ENCODE measurements at regions not wholly inside any gene's neighbourhood (a gene's known extent, or its start where the extent isn't known, plus 50 kb on each side); places are given as distances from the start of the nearest gene placed in this dataset.

- Histone ChIP-seq H3K36me3 (no peaks in the 10 kb centered on the region), H3K9me3 (no peaks in the 10 kb centered on the region), H3K27ac (no peak overlapping the region), H3K4me3 (no peak overlapping the region), H3K27me3 (no peaks in the 10 kb centered on the region), H3K4me1 (no peaks in the 10 kb centered on the region)
- intact Hi-C loops (cut with DNase I; ENCODE audit: low total_unique reads), result no loop called here
- peak in 1 of 2 donors; percentile 7 for DNase-seq
- WGBS, 5 donors, result 11 to 15% (median 14%) methylated on average over 7 of the region's 7 CpGs
- no peak for TF ChIP-seq CTCF (IDR thresholded peaks at IDR 0.05)
- no peak for TF ChIP-seq POLR2AphosphoS5 (IDR thresholded peaks at IDR 0.05)
- TF ChIP-seq POLR2A (IDR thresholded peaks at IDR 0.05), result no peak
- TF ChIP-seq EP300 (IDR thresholded peaks at IDR 0.05), result no peak
Observed at GRCh38 chr5:25713259-25713658, 1068.5 kb upstream of the CDH10 start.

- no peaks in the 10 kb centered on the region for H3K27me3 ChIP-seq
- no peaks in the 10 kb centered on the region for H3K36me3 ChIP-seq
- no peak overlapping the region for H3K27ac ChIP-seq
- intact Hi-C loops (cut with DNase I; ENCODE audit: low total_unique reads), result no loop called here
- DNase-seq, result no peak
- peaks cover 0 to 5% (median 0%) of the 10 kb centered on the region in 4 donors for H3K9me3 ChIP-seq
- no peak overlapping the region for H3K4me3 ChIP-seq
- TF ChIP-seq CTCF (IDR thresholded peaks at IDR 0.05) (no peak), EP300 (IDR thresholded peaks at IDR 0.05) (no peak), POLR2AphosphoS5 (IDR thresholded peaks at IDR 0.05) (no peak), POLR2A (IDR thresholded peaks at IDR 0.05) (no peak)
- H3K4me1 ChIP-seq, result no peaks in the 10 kb centered on the region
- 19 to 45% (median 32%) methylated on average over 2 of the region's 2 CpGs for WGBS, 5 donors
Observed at GRCh38 chr5:25707093-25707492, 1062.3 kb upstream of the CDH10 start.

GRCh38 chr5:25701936-25702335 lies 1057.2 kb upstream of the CDH10 start:
- no peaks in the 10 kb centered on the region for H3K4me1 ChIP-seq

GRCh38 chr5:25694801-25695200 lies 1050.0 kb upstream of the CDH10 start:
- 13 to 42% (median 39%) methylated on average over 1 of the region's 1 CpG for WGBS, 5 donors
- TF ChIP-seq CTCF (IDR thresholded peaks at IDR 0.05) (no peak), POLR2A (IDR thresholded peaks at IDR 0.05) (no peak), EP300 (IDR thresholded peaks at IDR 0.05) (no peak), POLR2AphosphoS5 (IDR thresholded peaks at IDR 0.05) (no peak)
- no peaks in the 10 kb centered on the region for H3K27me3 ChIP-seq
- intact Hi-C loops (cut with DNase I; ENCODE audit: low total_unique reads), result no loop called here
- no peak overlapping the region for H3K27ac ChIP-seq
- DNase-seq, result no peak
- no peaks in the 10 kb centered on the region for H3K4me1 ChIP-seq
- H3K36me3 ChIP-seq, result no peaks in the 10 kb centered on the region
- H3K9me3 ChIP-seq, result peaks cover 0 to 7% (median 1%) of the 10 kb centered on the region in 4 donors
- no peak overlapping the region for H3K4me3 ChIP-seq

More at GRCh38 chr5:25701936-25702335, 1057.2 kb upstream of the CDH10 start:
- H3K27me3 ChIP-seq, result no peaks in the 10 kb centered on the region
- DNase-seq, result no peak
- TF ChIP-seq POLR2A (IDR thresholded peaks at IDR 0.05) (no peak), POLR2AphosphoS5 (IDR thresholded peaks at IDR 0.05) (no peak), CTCF (IDR thresholded peaks at IDR 0.05) (no peak), EP300 (IDR thresholded peaks at IDR 0.05) (no peak)
- intact Hi-C loops (cut with DNase I; ENCODE audit: low total_unique reads), result no loop called here
- 73 to 85% (median 80%) methylated on average over 4 of the region's 4 CpGs for WGBS, 5 donors
- no peaks in the 10 kb centered on the region for H3K36me3 ChIP-seq
- H3K4me3 ChIP-seq, result no peak overlapping the region
- H3K27ac ChIP-seq, result no peak overlapping the region
- no peaks in the 10 kb centered on the region for H3K9me3 ChIP-seq
